ENCODE measurements at regions not wholly inside any gene's neighbourhood (a gene's known extent, or its start where the extent isn't known, plus 50 kb on each side); places are given as distances from the start of the nearest gene placed in this dataset.

DNA sequence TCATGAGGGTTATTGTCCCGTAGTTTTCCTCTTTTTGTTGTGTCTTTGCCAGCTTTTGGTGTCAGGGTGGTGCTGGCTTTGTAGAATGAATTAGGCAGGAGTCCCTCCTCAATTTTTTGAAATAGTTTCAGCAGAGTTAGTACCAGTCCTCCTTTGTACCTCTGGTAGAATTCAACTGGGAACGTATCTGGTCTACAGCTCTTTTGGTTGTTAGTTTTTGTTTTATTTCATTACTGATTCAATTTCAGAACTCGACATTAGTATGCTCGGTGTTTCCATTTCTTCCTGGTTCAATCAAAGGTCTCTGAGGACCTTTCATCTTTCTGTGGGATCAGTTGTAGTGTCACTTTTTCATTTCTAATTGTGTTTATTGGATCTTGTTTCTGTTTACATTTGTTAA is 1237.0 kb upstream of the PCDH9 start:
- no peak for TF ChIP-seq POLR2AphosphoS5 (IDR thresholded peaks at IDR 0.05)
- TF ChIP-seq, protein P1, sequence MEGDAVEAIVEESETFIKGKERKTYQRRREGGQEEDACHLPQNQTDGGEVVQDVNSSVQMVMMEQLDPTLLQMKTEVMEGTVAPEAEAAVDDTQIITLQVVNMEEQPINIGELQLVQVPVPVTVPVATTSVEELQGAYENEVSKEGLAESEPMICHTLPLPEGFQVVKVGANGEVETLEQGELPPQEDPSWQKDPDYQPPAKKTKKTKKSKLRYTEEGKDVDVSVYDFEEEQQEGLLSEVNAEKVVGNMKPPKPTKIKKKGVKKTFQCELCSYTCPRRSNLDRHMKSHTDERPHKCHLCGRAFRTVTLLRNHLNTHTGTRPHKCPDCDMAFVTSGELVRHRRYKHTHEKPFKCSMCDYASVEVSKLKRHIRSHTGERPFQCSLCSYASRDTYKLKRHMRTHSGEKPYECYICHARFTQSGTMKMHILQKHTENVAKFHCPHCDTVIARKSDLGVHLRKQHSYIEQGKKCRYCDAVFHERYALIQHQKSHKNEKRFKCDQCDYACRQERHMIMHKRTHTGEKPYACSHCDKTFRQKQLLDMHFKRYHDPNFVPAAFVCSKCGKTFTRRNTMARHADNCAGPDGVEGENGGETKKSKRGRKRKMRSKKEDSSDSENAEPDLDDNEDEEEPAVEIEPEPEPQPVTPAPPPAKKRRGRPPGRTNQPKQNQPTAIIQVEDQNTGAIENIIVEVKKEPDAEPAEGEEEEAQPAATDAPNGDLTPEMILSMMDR (IDR thresholded peaks at IDR 0.05 in 8 of 11, conservative IDR thresholded peaks at IDR 0.05 in 3 of 11): no peak

Data from spleen (tissue), 7 donors.